ENCODE measurements at regions not wholly inside any gene's neighbourhood (a gene's known extent, or its start where the extent isn't known, plus 50 kb on each side); places are given as distances from the start of the nearest gene placed in this dataset.

DNA sequence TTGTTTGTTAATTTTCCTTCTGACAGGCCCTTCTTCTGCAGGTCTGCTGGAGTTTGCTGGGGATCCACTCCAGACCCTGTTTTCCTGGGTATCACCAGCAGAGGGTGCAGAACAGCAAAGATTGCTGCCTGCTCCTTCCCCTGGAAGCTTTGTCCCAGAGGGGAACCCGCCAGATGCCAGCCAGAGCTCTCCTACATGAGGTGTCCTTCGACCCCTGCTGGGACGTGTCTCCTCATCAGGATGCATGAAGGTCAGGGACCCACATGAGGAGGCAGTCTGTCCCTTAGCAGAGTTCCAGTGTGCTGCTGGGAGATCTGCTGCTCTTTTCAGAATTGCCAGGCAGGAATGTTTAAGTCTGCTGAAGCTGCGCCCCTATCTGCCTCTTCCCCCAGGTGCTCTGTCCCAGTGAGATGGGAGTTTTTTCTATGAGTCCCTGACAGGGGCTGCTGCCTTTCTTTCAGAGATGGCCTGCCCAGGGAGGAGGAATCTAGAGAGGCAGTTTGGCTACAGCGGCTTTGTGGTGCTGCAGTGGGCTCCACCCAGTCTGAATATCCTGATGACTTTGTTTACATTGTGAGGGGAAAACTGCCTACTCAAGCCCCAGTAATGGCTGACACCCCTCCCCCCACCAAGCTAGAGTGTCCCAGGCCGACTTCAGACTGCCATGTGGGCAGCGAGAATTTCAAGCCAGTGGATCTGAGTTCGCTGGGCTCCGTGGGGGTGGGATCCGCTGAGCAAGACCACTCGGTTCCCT is 772.0 kb upstream of the FAM174A start:
- TF ChIP-seq TCF7 (CRISPR knock-in tag; IDR thresholded peaks at IDR 0.05; ENCODE audit: low read depth) (no peak), ZNF263 (CRISPR knock-in tag; IDR thresholded peaks at IDR 0.05; ENCODE audit: low read depth) (no peak)
- TF ChIP-seq, protein P1, sequence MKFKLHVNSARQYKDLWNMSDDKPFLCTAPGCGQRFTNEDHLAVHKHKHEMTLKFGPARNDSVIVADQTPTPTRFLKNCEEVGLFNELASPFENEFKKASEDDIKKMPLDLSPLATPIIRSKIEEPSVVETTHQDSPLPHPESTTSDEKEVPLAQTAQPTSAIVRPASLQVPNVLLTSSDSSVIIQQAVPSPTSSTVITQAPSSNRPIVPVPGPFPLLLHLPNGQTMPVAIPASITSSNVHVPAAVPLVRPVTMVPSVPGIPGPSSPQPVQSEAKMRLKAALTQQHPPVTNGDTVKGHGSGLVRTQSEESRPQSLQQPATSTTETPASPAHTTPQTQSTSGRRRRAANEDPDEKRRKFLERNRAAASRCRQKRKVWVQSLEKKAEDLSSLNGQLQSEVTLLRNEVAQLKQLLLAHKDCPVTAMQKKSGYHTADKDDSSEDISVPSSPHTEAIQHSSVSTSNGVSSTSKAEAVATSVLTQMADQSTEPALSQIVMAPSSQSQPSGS (CRISPR knock-in tag; IDR thresholded peaks at IDR 0.05; ENCODE audit: borderline replicate concordance, low read depth) = no peak

Data from WTC11 (cell line).